GM20000 (cell line): ENCODE measurements at regions not wholly inside any gene's neighbourhood (a gene's known extent, or its start where the extent isn't known, plus 50 kb on each side); places are given as distances from the start of the nearest gene placed in this dataset.
"Not testable (repeated sequence)": the region's sequence is repeated elsewhere in the genome, so short reads cannot be mapped to it uniquely, and the experiment has no call there.

Experiments used
- DNase-seq: peaks from one replicate; pipeline ENCODE4 v3.0.0; 2012; ENCODE audit warnings: low spot score
- TF ChIP-seq, protein P1 (sequence below): IDR thresholded peaks from 2 replicates; pipeline ENCODE4 v1.5.1; 2012; ENCODE audit warnings: mild to moderate bottlenecking, control low read depth; ENCODE audit errors: extremely low read depth, missing control alignments

DNA sequence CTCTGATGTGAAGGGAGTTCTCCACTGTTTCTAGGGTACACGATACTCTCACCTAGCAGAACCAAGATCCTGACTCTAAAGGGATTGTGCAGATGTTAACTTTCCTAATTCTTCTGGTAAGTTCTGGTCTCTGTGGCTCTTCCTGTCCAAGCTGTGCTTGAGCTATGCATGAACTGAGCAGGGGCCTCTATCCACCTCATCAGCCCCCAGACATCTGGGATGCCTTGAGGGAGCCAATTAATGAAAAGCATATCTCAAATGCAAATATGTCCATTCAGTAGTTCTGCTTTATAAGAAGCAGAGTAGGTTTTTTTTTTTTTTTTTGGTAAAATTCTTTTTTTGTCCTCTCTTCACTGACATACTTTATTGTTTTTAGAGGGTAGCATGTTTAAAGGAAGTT, 89.6 kb downstream of the POLR2M start:
- no peak for DNase-seq

DNA sequence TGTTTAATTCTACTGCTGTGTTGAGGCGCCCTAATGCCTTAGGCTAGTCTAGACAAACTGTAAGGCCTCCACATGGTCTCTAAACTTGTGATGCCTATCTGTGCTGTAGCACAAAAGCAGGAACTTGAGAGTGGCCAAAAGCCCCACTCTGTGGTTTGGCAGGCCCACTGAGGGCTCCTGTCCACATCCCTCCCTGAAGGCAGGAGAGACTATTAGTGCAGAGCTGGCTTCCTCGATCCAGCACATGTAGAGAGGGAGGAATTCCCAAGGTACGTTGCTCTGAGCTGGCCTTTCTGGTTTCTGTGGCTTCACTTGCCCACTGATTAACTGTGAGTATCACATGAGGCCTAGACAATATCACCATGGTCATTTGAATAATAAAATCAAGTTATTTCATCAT, 90.6 kb downstream of the POLR2M start:
- no peak for DNase-seq

More for the DNA sequence above, 89.6 kb downstream of the POLR2M start:
- TF ChIP-seq, protein P1, sequence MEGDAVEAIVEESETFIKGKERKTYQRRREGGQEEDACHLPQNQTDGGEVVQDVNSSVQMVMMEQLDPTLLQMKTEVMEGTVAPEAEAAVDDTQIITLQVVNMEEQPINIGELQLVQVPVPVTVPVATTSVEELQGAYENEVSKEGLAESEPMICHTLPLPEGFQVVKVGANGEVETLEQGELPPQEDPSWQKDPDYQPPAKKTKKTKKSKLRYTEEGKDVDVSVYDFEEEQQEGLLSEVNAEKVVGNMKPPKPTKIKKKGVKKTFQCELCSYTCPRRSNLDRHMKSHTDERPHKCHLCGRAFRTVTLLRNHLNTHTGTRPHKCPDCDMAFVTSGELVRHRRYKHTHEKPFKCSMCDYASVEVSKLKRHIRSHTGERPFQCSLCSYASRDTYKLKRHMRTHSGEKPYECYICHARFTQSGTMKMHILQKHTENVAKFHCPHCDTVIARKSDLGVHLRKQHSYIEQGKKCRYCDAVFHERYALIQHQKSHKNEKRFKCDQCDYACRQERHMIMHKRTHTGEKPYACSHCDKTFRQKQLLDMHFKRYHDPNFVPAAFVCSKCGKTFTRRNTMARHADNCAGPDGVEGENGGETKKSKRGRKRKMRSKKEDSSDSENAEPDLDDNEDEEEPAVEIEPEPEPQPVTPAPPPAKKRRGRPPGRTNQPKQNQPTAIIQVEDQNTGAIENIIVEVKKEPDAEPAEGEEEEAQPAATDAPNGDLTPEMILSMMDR = no peak

DNA sequence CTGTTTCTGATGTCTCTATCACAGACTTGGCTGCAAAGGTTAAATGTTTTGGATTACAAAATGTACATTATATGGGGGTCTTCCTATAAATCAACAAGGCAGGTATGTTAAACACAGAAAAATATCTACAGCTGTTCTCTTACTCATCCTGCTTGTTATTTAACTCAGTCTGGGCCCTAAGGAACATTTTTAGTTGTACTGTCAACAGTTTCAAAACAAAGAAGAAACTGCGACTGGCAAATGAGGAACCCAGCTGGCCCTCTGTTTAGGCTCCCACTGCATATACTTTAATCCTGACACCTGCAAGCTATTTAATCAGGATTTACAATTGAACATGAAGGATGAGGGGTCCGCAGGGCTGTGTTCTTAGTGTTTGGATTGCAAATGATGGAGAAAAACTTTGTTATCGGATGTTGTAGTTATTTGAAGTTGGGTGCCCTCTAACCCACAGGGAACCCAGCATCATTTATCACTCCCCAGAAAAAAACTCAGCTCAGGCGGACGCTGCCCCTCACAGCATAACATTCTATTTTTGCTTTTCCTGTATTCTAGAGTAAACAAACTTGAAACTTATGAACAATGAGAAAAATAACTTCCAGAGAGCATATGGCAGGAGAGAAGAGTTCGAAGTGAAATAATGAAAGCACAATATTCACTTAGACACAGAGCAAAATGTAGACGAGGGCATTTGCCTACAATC, 91.2 kb downstream of the POLR2M start:
- TF ChIP-seq, protein P1 = no peak
- no peak for DNase-seq

More for the DNA sequence above, 90.6 kb downstream of the POLR2M start:
- TF ChIP-seq, protein P1 = no peak

DNA sequence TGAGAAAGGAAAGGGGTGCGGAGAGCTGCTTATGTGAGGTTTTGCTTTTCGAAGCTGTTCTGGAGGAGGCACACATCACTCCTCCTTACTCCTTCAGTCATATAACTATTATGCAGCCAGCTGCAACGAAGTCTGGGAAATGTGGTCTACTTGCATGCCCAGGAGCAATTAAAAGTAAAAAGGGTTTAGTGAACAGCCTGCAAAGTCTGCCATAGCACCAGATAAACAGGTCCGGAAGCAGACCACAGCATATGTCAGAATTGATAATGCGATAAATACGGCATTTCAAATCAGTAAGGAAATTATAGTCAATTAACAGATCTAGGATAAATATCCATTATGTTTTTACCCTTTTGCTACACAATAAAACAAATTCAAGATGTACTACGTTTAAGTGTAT, 99.5 kb downstream of the POLR2M start:
- TF ChIP-seq, protein P1 = no peak
- no peak for DNase-seq

DNA sequence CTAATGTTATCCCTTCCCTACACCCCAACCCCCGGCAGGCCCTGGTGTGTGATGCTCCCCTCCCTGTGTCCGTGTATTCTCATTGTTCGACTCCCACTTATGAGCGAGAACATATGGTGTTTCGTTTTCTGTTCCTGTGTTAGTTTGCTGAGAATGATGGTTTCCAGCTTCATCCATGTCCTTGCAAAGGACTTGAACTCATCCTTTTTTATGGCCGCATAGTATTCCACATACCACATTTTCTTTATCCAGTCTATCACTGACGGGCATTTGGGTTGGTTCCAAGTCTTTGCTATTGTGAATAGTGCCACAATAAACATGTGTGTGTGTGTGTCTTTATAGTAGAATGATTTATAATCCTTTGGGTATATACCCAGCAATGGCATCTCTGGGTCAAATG, 102.8 kb downstream of the POLR2M start:
- not testable (repeated sequence) for DNase-seq

DNA sequence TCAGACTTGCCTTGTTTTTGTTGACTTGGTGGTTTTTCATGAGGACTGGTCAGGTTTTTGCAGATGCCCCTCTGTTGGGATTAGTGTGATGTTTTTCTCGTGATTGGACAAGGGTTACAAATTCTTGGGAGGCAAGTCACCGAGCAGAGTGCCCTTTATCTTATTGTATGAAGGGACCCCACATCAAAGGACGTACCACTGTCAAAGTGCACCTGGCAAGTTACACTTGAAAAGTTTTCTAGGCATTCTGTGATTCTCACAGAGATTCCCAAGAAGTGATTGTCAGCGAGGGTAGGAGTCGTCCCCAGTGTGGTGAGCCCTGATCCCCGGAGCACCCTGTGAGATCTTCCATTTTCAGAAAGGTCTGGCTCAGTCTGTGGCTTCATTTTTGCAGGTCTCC, 110.1 kb downstream of the POLR2M start:
- TF ChIP-seq, protein P1 = no peak

DNA sequence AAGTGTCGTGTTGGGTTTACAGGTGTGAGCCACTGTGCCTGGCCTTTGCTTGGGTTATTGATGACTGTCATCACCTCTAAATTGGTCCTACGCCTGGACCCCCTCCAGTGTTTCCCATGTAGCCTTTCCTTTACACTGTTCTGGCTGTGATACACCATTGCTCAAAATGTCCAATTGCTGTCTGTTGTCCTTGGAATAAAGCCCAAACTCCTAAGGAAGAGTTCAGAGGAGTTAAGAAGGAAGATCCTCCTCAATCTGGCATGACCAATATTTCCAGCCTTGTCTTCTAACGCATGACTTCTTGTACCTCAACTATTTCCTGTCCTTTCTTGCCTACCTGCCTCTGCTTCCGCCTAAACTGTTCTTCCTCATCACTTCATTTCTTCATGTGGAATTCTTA, 113.1 kb downstream of the POLR2M start:
- DNase-seq = no peak
- TF ChIP-seq, protein P1 = no peak

More for the DNA sequence above, 110.1 kb downstream of the POLR2M start:
- no peak for DNase-seq

DNA sequence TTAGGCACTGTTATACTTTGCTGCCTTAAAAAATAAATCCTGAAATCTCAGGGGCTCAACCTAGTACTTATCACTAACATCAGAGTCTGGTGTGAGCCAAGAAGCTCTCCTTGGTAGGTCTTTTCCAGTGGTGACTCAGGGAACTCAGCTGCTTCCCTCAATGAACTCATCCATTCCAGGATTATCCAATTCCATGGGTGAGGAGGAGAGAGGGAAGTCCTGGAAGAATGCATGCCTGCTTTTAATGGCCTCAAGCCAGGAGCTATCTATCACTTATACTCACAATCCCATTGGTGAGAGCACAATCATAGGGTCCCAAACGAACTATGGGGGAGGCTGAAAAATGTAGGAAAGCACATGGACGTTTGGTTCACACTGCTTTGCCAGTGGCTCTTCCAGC, 113.6 kb downstream of the POLR2M start:
- TF ChIP-seq, protein P1 = no peak

More for the DNA sequence above, 113.6 kb downstream of the POLR2M start:
- DNase-seq = no peak
